Spinal cord (tissue), 9 donors: ENCODE measurements at regions not wholly inside any gene's neighbourhood (a gene's known extent, or its start where the extent isn't known, plus 50 kb on each side); places are given as distances from the start of the nearest gene placed in this dataset.

Experiments
- DNase-seq, 6 donors: peaks; one replicate each; pipeline versions ENCODE4 v3.0.0 to v3.0.0-alpha.2; 2013 to 2015; ENCODE audit warnings: low spot score in 6 of 6, low read depth in 4 of 6
- H3K27ac ChIP-seq: one replicate; pipeline ENCODE4 v1.5.1; 2013; ENCODE audit warnings: low read depth, low read length, control low read depth
- H3K27me3 ChIP-seq: one replicate; pipeline ENCODE4 v1.6.1; 2013; ENCODE audit warnings: low read length; ENCODE audit not compliant: control insufficient read depth, insufficient read depth
- H3K36me3 ChIP-seq: one replicate; pipeline ENCODE4 v1.6.1; 2013; ENCODE audit warnings: low read length; ENCODE audit not compliant: control insufficient read depth, insufficient read depth
- H3K4me1 ChIP-seq: one replicate; pipeline ENCODE4 v1.6.1; 2013; ENCODE audit warnings: low read length; ENCODE audit not compliant: control insufficient read depth, insufficient read depth
- H3K4me3 ChIP-seq: one replicate; pipeline ENCODE4 v1.5.1; 2013; ENCODE audit warnings: low read depth, low read length, control low read depth
- H3K9me3 ChIP-seq: one replicate; pipeline ENCODE4 v1.6.1; 2013; ENCODE audit warnings: low read length; ENCODE audit not compliant: control insufficient read depth, insufficient read depth
- WGBS: methylation state at CpG from one replicate; pipeline ENCODE4 v1.1.5; 2013; ENCODE audit warnings: missing lambda C conversion rate; ENCODE audit not compliant: insufficient coverage; 5-methylcytosine and 5-hydroxymethylcytosine counted together
- donor health status: healthy.

- Histone ChIP-seq H3K36me3 (no peaks in the 10 kb centered on the region), H3K9me3 (no peaks in the 10 kb centered on the region), H3K4me3 (no peak overlapping the region), H3K27ac (no peak overlapping the region), H3K4me1 (no peaks in the 10 kb centered on the region), H3K27me3 (no peaks in the 10 kb centered on the region)
- WGBS: 77% methylated on average over 1 of the region's 1 CpG
- no peak for DNase-seq
These were observed 307.2 kb downstream of the SNX13 start for GRCh38 chr7:17633067-17633466.

GRCh38 chr7:17638727-17639126 is 301.6 kb downstream of the SNX13 start:
- H3K4me1 ChIP-seq: no peaks in the 10 kb centered on the region
- 100% methylated on average over 1 of the region's 1 CpG for WGBS
- no peak overlapping the region for H3K4me3 ChIP-seq
- no peaks in the 10 kb centered on the region for H3K36me3 ChIP-seq
- no peaks in the 10 kb centered on the region for H3K9me3 ChIP-seq
- no peaks in the 10 kb centered on the region for H3K27me3 ChIP-seq
- H3K27ac ChIP-seq: no peak overlapping the region
- no peak for DNase-seq

- Histone ChIP-seq H3K4me1 (no peaks in the 10 kb centered on the region), H3K4me3 (no peak overlapping the region), H3K27ac (no peak overlapping the region), H3K9me3 (no peaks in the 10 kb centered on the region), H3K27me3 (no peaks in the 10 kb centered on the region), H3K36me3 (no peaks in the 10 kb centered on the region)
- WGBS: no CpG with 5 or more reads among the region's 4 CpGs
- DNase-seq: peak in 2 of 6 donors; percentile 46 to 49
These were observed 299.4 kb downstream of the SNX13 start for GRCh38 chr7:17640730-17641377.

DNA sequence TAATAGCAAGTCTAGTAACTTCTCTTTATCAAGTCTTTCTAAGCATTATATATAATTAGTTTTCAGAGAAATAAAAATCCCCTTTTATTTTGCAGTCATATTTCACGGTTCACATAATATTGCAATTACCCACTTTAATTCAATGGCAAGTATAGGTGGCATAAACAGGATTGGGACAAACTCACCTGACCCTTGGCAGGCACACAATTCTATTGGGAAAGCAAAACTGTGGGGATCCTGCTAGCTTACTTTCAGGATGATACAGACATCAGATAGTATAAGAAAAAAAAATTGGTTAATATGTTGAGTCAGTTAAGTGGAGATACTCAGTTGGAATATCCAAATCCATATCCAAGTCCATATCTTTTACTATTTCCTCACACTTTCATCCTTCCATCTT is 294.8 kb downstream of the SNX13 start:
- no peaks in the 10 kb centered on the region for H3K9me3 ChIP-seq
- no peaks in the 10 kb centered on the region for H3K4me1 ChIP-seq
- H3K4me3 ChIP-seq: no peak overlapping the region
- 80% methylated on average over 1 of the region's 1 CpG for WGBS
- H3K27ac ChIP-seq: no peak overlapping the region
- no peaks in the 10 kb centered on the region for H3K36me3 ChIP-seq
- H3K27me3 ChIP-seq: no peaks in the 10 kb centered on the region
- DNase-seq: no peak

- no CpG with 5 or more reads among the region's 3 CpGs for WGBS
- no peak overlapping the region for H3K4me3 ChIP-seq
- no peaks in the 10 kb centered on the region for H3K27me3 ChIP-seq
- peak in 3 of 6 donors; percentile 31 to 84 (median 62) for DNase-seq
- no peaks in the 10 kb centered on the region for H3K36me3 ChIP-seq
- no peaks in the 10 kb centered on the region for H3K9me3 ChIP-seq
- H3K4me1 ChIP-seq: no peaks in the 10 kb centered on the region
- no peak overlapping the region for H3K27ac ChIP-seq
These were observed 293.9 kb downstream of the SNX13 start for GRCh38 chr7:17646253-17646956.

- Histone ChIP-seq H3K27ac (peak overlapping the region; percentile 55), H3K4me1 (peaks cover 5% of the 10 kb centered on the region), H3K4me3 (no peak overlapping the region), H3K27me3 (no peaks in the 10 kb centered on the region), H3K36me3 (no peaks in the 10 kb centered on the region), H3K9me3 (no peaks in the 10 kb centered on the region)
- no CpG with 5 or more reads among the region's 2 CpGs for WGBS
- no peak for DNase-seq
These were observed 289.0 kb downstream of the SNX13 start for GRCh38 chr7:17651341-17651740.

DNA sequence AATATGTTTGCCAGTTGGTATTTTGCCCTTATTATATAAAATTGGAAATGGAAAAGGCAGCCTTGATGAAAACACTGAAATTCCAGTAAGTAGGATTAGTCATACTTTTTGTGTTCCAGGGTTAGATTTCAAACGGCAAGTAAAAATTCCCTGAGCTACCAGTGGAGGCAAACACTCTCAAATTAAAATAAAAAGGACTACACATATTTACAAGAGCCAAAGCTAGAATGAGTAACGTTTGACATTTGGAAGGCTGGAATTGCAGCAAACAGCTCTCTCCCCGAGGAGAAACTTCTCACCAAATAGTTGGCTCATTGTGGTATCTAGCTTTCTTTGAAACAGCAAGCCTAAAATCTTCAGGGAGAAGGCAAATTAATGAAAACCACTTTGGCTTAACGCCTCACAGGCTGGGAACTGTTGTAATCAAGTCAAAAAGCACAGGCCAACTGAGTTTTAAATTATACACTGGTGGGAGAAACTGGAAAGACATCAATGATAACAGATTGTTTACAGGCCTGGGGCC is 288.4 kb downstream of the SNX13 start:
- Histone ChIP-seq H3K4me1 (peaks cover 5% of the 10 kb centered on the region), H3K36me3 (no peaks in the 10 kb centered on the region), H3K27ac (peak overlapping the region; percentile 43), H3K27me3 (no peaks in the 10 kb centered on the region), H3K4me3 (no peak overlapping the region), H3K9me3 (no peaks in the 10 kb centered on the region)
- peak in 5 of 6 donors; percentile 33 to 92 (median 48) for DNase-seq
- WGBS: no CpG with 5 or more reads among the region's 4 CpGs

GRCh38 chr7:17654940-17655339 is 285.4 kb downstream of the SNX13 start:
- Histone ChIP-seq H3K9me3 (no peaks in the 10 kb centered on the region), H3K27ac (no peak overlapping the region), H3K4me1 (peaks cover 5% of the 10 kb centered on the region), H3K36me3 (no peaks in the 10 kb centered on the region), H3K27me3 (no peaks in the 10 kb centered on the region), H3K4me3 (no peak overlapping the region)
- 60% methylated on average over 1 of the region's 2 CpGs for WGBS
- no peak for DNase-seq

- DNase-seq: no peak
- Histone ChIP-seq H3K4me3 (no peak overlapping the region), H3K27me3 (no peaks in the 10 kb centered on the region)
These were observed 281.2 kb downstream of the SNX13 start for GRCh38 chr7:17659126-17659525.

GRCh38 chr7:17660116-17660515 is 280.2 kb downstream of the SNX13 start:
- Histone ChIP-seq H3K36me3 (no peaks in the 10 kb centered on the region), H3K4me1 (peaks cover 6% of the 10 kb centered on the region), H3K27me3 (no peaks in the 10 kb centered on the region), H3K4me3 (no peak overlapping the region), H3K9me3 (no peaks in the 10 kb centered on the region), H3K27ac (no peak overlapping the region)
- 100% methylated on average over 1 of the region's 1 CpG for WGBS
- no peak for DNase-seq

More at GRCh38 chr7:17659126-17659525, 281.2 kb downstream of the SNX13 start:
- Histone ChIP-seq H3K4me1 (peaks cover 6% of the 10 kb centered on the region), H3K27ac (no peak overlapping the region), H3K36me3 (no peaks in the 10 kb centered on the region), H3K9me3 (no peaks in the 10 kb centered on the region)
- 97% methylated on average over 3 of the region's 3 CpGs for WGBS
